SU-DHL-6 (cell line): ENCODE measurements at regions not wholly inside any gene's neighbourhood (a gene's known extent, or its start where the extent isn't known, plus 50 kb on each side); places are given as distances from the start of the nearest gene placed in this dataset.

ENCODE experiments used
- H2AFZ ChIP-seq: fragments of 200-600 bp; sonication (generic); 2 replicates; pipeline ENCODE4 v1.6.1; 2014; ENCODE audit warnings: low read depth, mild to moderate bottlenecking, moderate library complexity, mixed read lengths, antibody characterized with exemption, low read length; ENCODE audit not compliant: severe bottlenecking
- H3F3A ChIP-seq: fragments of 200-600 bp; shearing (Covaris generic); 2 replicates; pipeline ENCODE4 v1.6.0; 2016; ENCODE audit warnings: antibody characterized with exemption, mild to moderate bottlenecking; ENCODE audit not compliant: insufficient read depth
- H3K27ac ChIP-seq: fragments of 200-600 bp; sonication (generic); 2 replicates; pipeline ENCODE4 v1.5.1; 2016; ENCODE audit warnings: low read depth, mild to moderate bottlenecking, low read length, moderate library complexity, mixed read lengths
- H3K27me3 ChIP-seq: fragments of 200-600 bp; sonication (generic), shearing (Covaris generic); 2 replicates; pipeline ENCODE4 v1.6.0; 2014; ENCODE audit warnings: mild to moderate bottlenecking, low read length
- H3K36me3 ChIP-seq: fragments of 200-600 bp; sonication (generic); 2 replicates; pipeline ENCODE4 v1.6.1; 2014; ENCODE audit warnings: mild to moderate bottlenecking, low read length, mixed read lengths
- H3K4me2 ChIP-seq: fragments of 300-600, 200-600 bp; shearing (Covaris generic), sonication (generic); 2 replicates; pipeline ENCODE4 v1.6.0; 2014; ENCODE audit warnings: low read length, low read depth, mild to moderate bottlenecking; ENCODE audit not compliant: poor library complexity, severe bottlenecking
- H3K4me3 ChIP-seq: fragments of 200-600 bp; sonication (generic); 2 replicates; pipeline ENCODE4 v1.5.1; 2014; ENCODE audit warnings: antibody characterized with exemption, low read length, mild to moderate bottlenecking, mixed read lengths; ENCODE audit not compliant: insufficient read depth, poor library complexity, severe bottlenecking
- H3K79me2 ChIP-seq: fragments of 200-600 bp; sonication (generic); 2 replicates; pipeline ENCODE4 v1.6.1; 2014; ENCODE audit warnings: mild to moderate bottlenecking, low read length, moderate library complexity; ENCODE audit not compliant: insufficient read depth
- H3K9ac ChIP-seq: fragments of 200-600 bp; sonication (generic); 2 replicates; pipeline ENCODE4 v1.7.0; 2014; ENCODE audit warnings: mild to moderate bottlenecking, low read length
- H3K9me2 ChIP-seq: fragments of 200-600 bp; sonication (generic); replicated peaks from 2 replicates; pipeline ENCODE4 v1.6.1; 2014; ENCODE audit warnings: low read length; ENCODE audit not compliant: insufficient read depth
- H3K9me3 ChIP-seq: fragments of 200-600 bp; sonication (generic); 2 replicates; pipeline ENCODE4 v1.6.1; 2014; ENCODE audit warnings: low read length, mixed read lengths; ENCODE audit not compliant: insufficient read depth
- H4K20me1 ChIP-seq: fragments of 200-600 bp; sonication (generic); 2 replicates; pipeline ENCODE4 v1.6.1; 2014; ENCODE audit warnings: low read depth, mild to moderate bottlenecking, antibody characterized with exemption, low read length, moderate library complexity, mixed read lengths
- CTCF ChIP-seq: fragments of 200-600 bp; sonication (generic); IDR thresholded peaks from one replicate; pipeline ENCODE4 v1.5.1; 2017; ENCODE audit warnings: antibody characterized with exemption, mild to moderate bottlenecking, low read length, moderate library complexity; ENCODE audit not compliant: insufficient read depth, poor library complexity, severe bottlenecking
- EZH2phosphoT487 ChIP-seq: fragments of 200-600 bp; sonication (generic), shearing (Covaris generic); conservative IDR thresholded peaks from 2 replicates; pipeline ENCODE4 v1.6.1; 2018; ENCODE audit warnings: mild to moderate bottlenecking, antibody characterized with exemption, low read length, moderate library complexity, mixed read lengths

GRCh38 chr5:133820507-133820906 lies 147.9 kb downstream of the C5orf15 start:
- Histone ChIP-seq H3F3A (no peaks in the 10 kb centered on the region), H3K27ac (no peak overlapping the region), H3K27me3 (no peaks in the 10 kb centered on the region), H3K36me3 (no peaks in the 10 kb centered on the region), H3K9ac (no peak overlapping the region), H2AFZ (no peak overlapping the region), H4K20me1 (no peaks in the 10 kb centered on the region), H3K4me2 (no peak overlapping the region), H3K79me2 (no peaks in the 10 kb centered on the region), H3K4me3 (no peak overlapping the region), H3K9me2 (no peaks in the 10 kb centered on the region), H3K9me3 (no peaks in the 10 kb centered on the region)
- TF ChIP-seq EZH2phosphoT487 = no peak
- no peak for TF ChIP-seq CTCF

GRCh38 chr5:133819977-133820471 lies 148.4 kb downstream of the C5orf15 start:
- Histone ChIP-seq H3K4me3 (no peak overlapping the region), H3K36me3 (no peaks in the 10 kb centered on the region), H3K4me2 (no peak overlapping the region), H3F3A (no peaks in the 10 kb centered on the region), H2AFZ (no peak overlapping the region), H3K27me3 (no peaks in the 10 kb centered on the region), H3K79me2 (no peaks in the 10 kb centered on the region), H4K20me1 (no peaks in the 10 kb centered on the region), H3K9ac (no peak overlapping the region), H3K9me3 (no peaks in the 10 kb centered on the region), H3K27ac (no peak overlapping the region), H3K9me2 (no peaks in the 10 kb centered on the region)
- TF ChIP-seq EZH2phosphoT487 (no peak), CTCF (no peak)

GRCh38 chr5:133818869-133819600 lies 149.4 kb downstream of the C5orf15 start:
- H4K20me1 ChIP-seq = no peaks in the 10 kb centered on the region

More at GRCh38 chr5:133818869-133819600, 149.4 kb downstream of the C5orf15 start:
- no peak overlapping the region for H3K4me2 ChIP-seq
- H3K9me3 ChIP-seq = no peaks in the 10 kb centered on the region
- H3F3A ChIP-seq = no peaks in the 10 kb centered on the region
- H3K4me3 ChIP-seq = no peak overlapping the region
- no peak overlapping the region for H3K9ac ChIP-seq
- H2AFZ ChIP-seq = no peak overlapping the region
- no peaks in the 10 kb centered on the region for H3K36me3 ChIP-seq
- H3K79me2 ChIP-seq = no peaks in the 10 kb centered on the region
- no peak overlapping the region for H3K27ac ChIP-seq
- TF ChIP-seq EZH2phosphoT487 (no peak), CTCF (no peak)
- no peaks in the 10 kb centered on the region for H3K9me2 ChIP-seq
- H3K27me3 ChIP-seq = no peaks in the 10 kb centered on the region
